ENCODE measurements at regions not wholly inside any gene's neighbourhood (a gene's known extent, or its start where the extent isn't known, plus 50 kb on each side); places are given as distances from the start of the nearest gene placed in this dataset.

- H3K79me1 ChIP-seq (ENCODE audit: low read length) = no peaks in the 10 kb centered on the region
- H2BK120ac ChIP-seq (ENCODE audit: insufficient read depth, low read length, poor library complexity) = no peak overlapping the region
- no peak overlapping the region for H4K12ac ChIP-seq (ENCODE audit: low read depth, low read length)
- no peak overlapping the region for H3K9ac ChIP-seq (ENCODE audit: low read length)
- no peak overlapping the region for H4K8ac ChIP-seq (ENCODE audit: low read depth, low read length)
- H3K27ac ChIP-seq (ENCODE audit: low read depth, low read length) = no peak overlapping the region
- H3K9me3 ChIP-seq (ENCODE audit: insufficient read depth, low read depth, low read length) = no peaks in the 10 kb centered on the region
- no peak for DNase-seq
- WGBS (ENCODE audit: extremely low coverage, insufficient coverage, insufficient read length) = no CpG with 5 or more reads among the region's 4 CpGs
- no peak overlapping the region for H3K4ac ChIP-seq (ENCODE audit: low read depth, low read length)
- H3K4me3 ChIP-seq (ENCODE audit: low read depth, low read length) = no peak overlapping the region
- H4K91ac ChIP-seq (ENCODE audit: low read depth, low read length) = no peak overlapping the region
- H2AK5ac ChIP-seq (ENCODE audit: low read length) = no peak overlapping the region
- no peak overlapping the region for H3K23ac ChIP-seq (ENCODE audit: low read length)
- no peaks in the 10 kb centered on the region for H3K36me3 ChIP-seq (ENCODE audit: control insufficient read depth in 1 of 2, insufficient read depth in 2 of 2, low read length in 2 of 2)
- no peak overlapping the region for H2AFZ ChIP-seq (ENCODE audit: insufficient read depth, low read length, poor library complexity)
- H3K14ac ChIP-seq (ENCODE audit: low read length) = no peak overlapping the region
- no peaks in the 10 kb centered on the region for H3K4me1 ChIP-seq (ENCODE audit: control insufficient read depth in 1 of 2, insufficient read depth in 2 of 2, low read length in 2 of 2)
- no peak overlapping the region for H3K4me2 ChIP-seq (ENCODE audit: low read length)
- no peak overlapping the region for H2BK12ac ChIP-seq (ENCODE audit: low read length)
- no peaks in the 10 kb centered on the region for H3K27me3 ChIP-seq (ENCODE audit: insufficient read depth, low read length)
- H3K79me2 ChIP-seq (ENCODE audit: control insufficient read depth, insufficient read depth, low read length, poor library complexity) = no peaks in the 10 kb centered on the region
- no peak overlapping the region for H2BK5ac ChIP-seq (ENCODE audit: low read depth, low read length, poor library complexity)
- no peak overlapping the region for H3K18ac ChIP-seq (ENCODE audit: low read length)
These were observed 515.3 kb downstream of the EPHB1 start for GRCh38 chr3:135310317-135310716.

GRCh38 chr3:135311699-135312098, 516.6 kb downstream of the EPHB1 start:
- no peaks in the 10 kb centered on the region for H3K79me2 ChIP-seq (ENCODE audit: control insufficient read depth, insufficient read depth, low read length, poor library complexity)
- no peak overlapping the region for H3K27ac ChIP-seq (ENCODE audit: low read depth, low read length)
- H3K14ac ChIP-seq (ENCODE audit: low read length) = no peak overlapping the region
- no peak overlapping the region for H2BK12ac ChIP-seq (ENCODE audit: low read length)
- no peaks in the 10 kb centered on the region for H3K9me3 ChIP-seq (ENCODE audit: insufficient read depth, low read depth, low read length)
- WGBS (ENCODE audit: extremely low coverage, insufficient coverage, insufficient read length) = no CpG with 5 or more reads among the region's 5 CpGs
- no peak overlapping the region for H3K18ac ChIP-seq (ENCODE audit: low read length)
- H2AK5ac ChIP-seq (ENCODE audit: low read length) = no peak overlapping the region
- H3K23ac ChIP-seq (ENCODE audit: low read length) = no peak overlapping the region
- H3K4me1 ChIP-seq (ENCODE audit: control insufficient read depth in 1 of 2, insufficient read depth in 2 of 2, low read length in 2 of 2) = no peaks in the 10 kb centered on the region
- no peak overlapping the region for H4K12ac ChIP-seq (ENCODE audit: low read depth, low read length)
- no peak overlapping the region for H4K8ac ChIP-seq (ENCODE audit: low read depth, low read length)
- no peak overlapping the region for H3K4me3 ChIP-seq (ENCODE audit: low read depth, low read length)
- H2BK120ac ChIP-seq (ENCODE audit: insufficient read depth, low read length, poor library complexity) = no peak overlapping the region
- no peaks in the 10 kb centered on the region for H3K27me3 ChIP-seq (ENCODE audit: insufficient read depth, low read length)
- H3K4me2 ChIP-seq (ENCODE audit: low read length) = no peak overlapping the region
- H4K91ac ChIP-seq (ENCODE audit: low read depth, low read length) = no peak overlapping the region
- H3K9ac ChIP-seq (ENCODE audit: low read length) = no peak overlapping the region
- no peaks in the 10 kb centered on the region for H3K36me3 ChIP-seq (ENCODE audit: control insufficient read depth in 1 of 2, insufficient read depth in 2 of 2, low read length in 2 of 2)
- no peak overlapping the region for H2AFZ ChIP-seq (ENCODE audit: insufficient read depth, low read length, poor library complexity)
- no peaks in the 10 kb centered on the region for H3K79me1 ChIP-seq (ENCODE audit: low read length)
- H2BK5ac ChIP-seq (ENCODE audit: low read depth, low read length, poor library complexity) = no peak overlapping the region
- no peak for DNase-seq
- no peak overlapping the region for H3K4ac ChIP-seq (ENCODE audit: low read depth, low read length)

GRCh38 chr3:135314237-135314636, 519.2 kb downstream of the EPHB1 start:
- Histone ChIP-seq H2BK120ac (ENCODE audit: insufficient read depth, low read length, poor library complexity) (no peak overlapping the region), H3K4me2 (ENCODE audit: low read length) (no peak overlapping the region)

GRCh38 chr3:135324301-135324700, 529.2 kb downstream of the EPHB1 start:
- H2BK12ac ChIP-seq (ENCODE audit: low read length) = no peak overlapping the region
- H3K4ac ChIP-seq (ENCODE audit: low read depth, low read length) = no peak overlapping the region
- no peak overlapping the region for H2AK5ac ChIP-seq (ENCODE audit: low read length)
- no peak overlapping the region for H3K18ac ChIP-seq (ENCODE audit: low read length)
- no peak overlapping the region for H2AFZ ChIP-seq (ENCODE audit: insufficient read depth, low read length, poor library complexity)
- H3K79me1 ChIP-seq (ENCODE audit: low read length) = no peaks in the 10 kb centered on the region
- H3K9ac ChIP-seq (ENCODE audit: low read length) = no peak overlapping the region
- H3K4me1 ChIP-seq (ENCODE audit: control insufficient read depth in 1 of 2, insufficient read depth in 2 of 2, low read length in 2 of 2) = no peaks in the 10 kb centered on the region
- no peak overlapping the region for H3K14ac ChIP-seq (ENCODE audit: low read length)
- no peak overlapping the region for H4K12ac ChIP-seq (ENCODE audit: low read depth, low read length)
- no peak overlapping the region for H3K4me3 ChIP-seq (ENCODE audit: low read depth, low read length)
- no peak overlapping the region for H3K23ac ChIP-seq (ENCODE audit: low read length)
- no peaks in the 10 kb centered on the region for H3K27me3 ChIP-seq (ENCODE audit: insufficient read depth, low read length)
- no peak overlapping the region for H4K8ac ChIP-seq (ENCODE audit: low read depth, low read length)
- H3K27ac ChIP-seq (ENCODE audit: low read depth, low read length) = no peak overlapping the region
- WGBS (ENCODE audit: extremely low coverage, insufficient coverage, insufficient read length) = no CpG with 5 or more reads among the region's 5 CpGs
- H3K9me3 ChIP-seq (ENCODE audit: insufficient read depth, low read depth, low read length) = no peaks in the 10 kb centered on the region
- H3K4me2 ChIP-seq (ENCODE audit: low read length) = no peak overlapping the region
- no peaks in the 10 kb centered on the region for H3K36me3 ChIP-seq (ENCODE audit: control insufficient read depth in 1 of 2, insufficient read depth in 2 of 2, low read length in 2 of 2)
- no peak overlapping the region for H4K91ac ChIP-seq (ENCODE audit: low read depth, low read length)
- no peak overlapping the region for H2BK5ac ChIP-seq (ENCODE audit: low read depth, low read length, poor library complexity)
- no peak for DNase-seq
- H2BK120ac ChIP-seq (ENCODE audit: insufficient read depth, low read length, poor library complexity) = no peak overlapping the region
- no peaks in the 10 kb centered on the region for H3K79me2 ChIP-seq (ENCODE audit: control insufficient read depth, insufficient read depth, low read length, poor library complexity)

More at GRCh38 chr3:135314237-135314636, 519.2 kb downstream of the EPHB1 start:
- Histone ChIP-seq H3K27me3 (ENCODE audit: insufficient read depth, low read length) (no peaks in the 10 kb centered on the region), H3K23ac (ENCODE audit: low read length) (no peak overlapping the region), H3K9ac (ENCODE audit: low read length) (no peak overlapping the region), H3K4ac (ENCODE audit: low read depth, low read length) (no peak overlapping the region), H3K14ac (ENCODE audit: low read length) (no peak overlapping the region), H3K4me3 (ENCODE audit: low read depth, low read length) (no peak overlapping the region), H2BK12ac (ENCODE audit: low read length) (no peak overlapping the region), H3K4me1 (ENCODE audit: control insufficient read depth in 1 of 2, insufficient read depth in 2 of 2, low read length in 2 of 2) (no peaks in the 10 kb centered on the region), H3K79me1 (ENCODE audit: low read length) (no peaks in the 10 kb centered on the region), H3K79me2 (ENCODE audit: control insufficient read depth, insufficient read depth, low read length, poor library complexity) (no peaks in the 10 kb centered on the region), H3K9me3 (ENCODE audit: insufficient read depth, low read depth, low read length) (no peaks in the 10 kb centered on the region), H4K12ac (ENCODE audit: low read depth, low read length) (no peak overlapping the region), H3K18ac (ENCODE audit: low read length) (no peak overlapping the region), H4K91ac (ENCODE audit: low read depth, low read length) (no peak overlapping the region), H2AK5ac (ENCODE audit: low read length) (no peak overlapping the region), H3K36me3 (ENCODE audit: control insufficient read depth in 1 of 2, insufficient read depth in 2 of 2, low read length in 2 of 2) (no peaks in the 10 kb centered on the region), H4K8ac (ENCODE audit: low read depth, low read length) (no peak overlapping the region), H2AFZ (ENCODE audit: insufficient read depth, low read length, poor library complexity) (no peak overlapping the region), H3K27ac (ENCODE audit: low read depth, low read length) (no peak overlapping the region), H2BK5ac (ENCODE audit: low read depth, low read length, poor library complexity) (no peak overlapping the region)
- WGBS (ENCODE audit: extremely low coverage, insufficient coverage, insufficient read length) = no CpG with 5 or more reads among the region's 1 CpG
- no peak for DNase-seq

Measured in trophoblast cell (in vitro differentiated cells and primary cell).